Gastrocnemius medialis (tissue), 4 donors: ENCODE measurements at regions not wholly inside any gene's neighbourhood (a gene's known extent, or its start where the extent isn't known, plus 50 kb on each side); places are given as distances from the start of the nearest gene placed in this dataset.

ENCODE experiments used
- ATAC-seq, 2 donors: fragments of 150-250 bp; one replicate each; pipeline ENCODE4 v1.9.1; 2016
- DNase-seq, 2 donors: peaks; one replicate each; pipeline ENCODE4 v3.0.0-alpha.2; 2019
- H3K27ac ChIP-seq, 4 donors: fragments of 200-600 bp; sonication (generic); 1 replicate in 1 of 4; 2 replicates in 3 of 4; pipeline ENCODE4 v1.5.1; 2016 to 2018; ENCODE audit warnings: mild to moderate bottlenecking in 2 of 4, moderate library complexity in 1 of 4
- H3K27me3 ChIP-seq, 3 donors: fragments of 200-600 bp; sonication (generic) in 2 of 3; 1 replicate in 1 of 3; 2 replicates in 2 of 3; pipeline versions ENCODE4 v1.5.1 to v1.6.0; 2016 to 2019; ENCODE audit warnings: mild to moderate bottlenecking in 1 of 3, moderate library complexity in 1 of 3
- H3K36me3 ChIP-seq, 2 donors: fragments of 200-600 bp; sonication (generic) in 1 of 2; one replicate each; pipeline ENCODE4 v1.5.1; 2017 to 2018
- H3K4me1 ChIP-seq, 2 donors: fragments of 200-600 bp; sonication (generic) in 1 of 2; one replicate each; pipeline ENCODE4 v1.5.1; 2016 to 2017; ENCODE audit warnings: mild to moderate bottlenecking in 2 of 2
- H3K4me3 ChIP-seq, 4 donors: fragments of 200-600 bp; sonication (generic) in 3 of 4; 1 replicate in 1 of 4; 2 replicates in 3 of 4; pipeline ENCODE4 v1.5.1; 2016 to 2019; ENCODE audit warnings: mild to moderate bottlenecking in 2 of 4
- H3K9me3 ChIP-seq, 3 donors: fragments of 200-600 bp; sonication (generic) in 2 of 3; 1 replicate in 1 of 3; 2 replicates in 2 of 3; pipeline ENCODE4 v1.5.1; 2016 to 2019
- CTCF ChIP-seq, 5 experiments: fragments of 450-650 bp in 3 of 5; fragments of 200-600 bp in 2 of 5; sonication (generic) in 2 of 5; IDR thresholded peaks in 4 of 5; conservative IDR thresholded peaks in 1 of 5; 1 replicate in 4 of 5; 2 replicates in 1 of 5; pipeline ENCODE4 v1.5.1; 2016 to 2019; ENCODE audit warnings: antibody characterized with exemption in 5 of 5, mild to moderate bottlenecking in 3 of 5, moderate library complexity in 3 of 5
- POLR2A ChIP-seq, 2 donors: fragments of 450-650 bp; IDR thresholded peaks; one replicate each; pipeline ENCODE4 v1.6.1; 2017; ENCODE audit warnings: antibody characterized with exemption in 2 of 2, mild to moderate bottlenecking in 2 of 2, moderate library complexity in 2 of 2
- in situ Hi-C, 4 donors: fragments of 200-750 bp; cut with MboI; loops; one replicate each; pipeline versions ENCODE4 v1.15.0 to v1.8.0; 2017; ENCODE audit warnings: low sequenced_read_pairs in 4 of 4
- intact Hi-C: fragments of 100-400 bp; cut with DNase I; formaldehyde crosslinking; loops from one replicate; pipeline ENCODE4 v1.15.1; 2023; ENCODE audit warnings: low total_unique reads

GRCh38 chr4:23388255-23388654 lies 501.6 kb downstream of the PPARGC1A start:
- peak overlapping the region; percentile 1 to 48 (median 16) for H3K4me3 ChIP-seq
- peak; percentile 67 to 75 for ATAC-seq
- peak overlapping the region; percentile 76 to 89 (median 88) for H3K27ac ChIP-seq
- H3K27me3 ChIP-seq: no peaks in the 10 kb centered on the region
- in situ Hi-C loops (loop anchor here in 1 of 4 donors (25.0 kb wide), 1 partner anchor 549 kb away; no protein-coding TSS in a partner anchor), intact Hi-C loops (loop anchor here (2.0 kb wide), 1 partner anchor 15 kb away; no protein-coding TSS in a partner anchor)
- peaks cover 58 to 79% of the 10 kb centered on the region in 2 donors for H3K4me1 ChIP-seq
- H3K36me3 ChIP-seq: no peaks in the 10 kb centered on the region
- H3K9me3 ChIP-seq: no peaks in the 10 kb centered on the region
- DNase-seq: peak in 1 of 2 donors; percentile 62
- TF ChIP-seq CTCF (IDR thresholded peaks at IDR 0.05 in 4 of 5, conservative IDR thresholded peaks at IDR 0.05 in 1 of 5) (no peak), POLR2A (IDR thresholded peaks at IDR 0.05) (no peak)

DNA sequence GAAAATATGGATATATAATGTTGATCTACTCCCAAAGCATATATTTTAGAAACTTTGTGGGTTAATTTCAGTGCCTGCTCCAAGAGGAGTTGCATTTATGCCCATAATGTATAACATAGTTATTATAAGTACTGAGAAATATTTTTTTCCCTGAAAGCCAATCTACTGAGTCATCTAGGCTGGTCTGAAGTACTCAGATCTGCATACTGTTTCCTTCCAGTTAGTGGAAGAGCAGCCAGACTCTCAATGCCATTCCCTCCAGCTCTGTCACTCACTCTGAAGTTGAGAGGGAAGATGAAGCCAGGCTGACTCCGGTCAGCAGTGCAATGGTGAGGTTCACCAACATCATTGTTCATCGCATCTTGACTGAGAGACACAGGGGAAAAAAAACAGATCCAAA lies 505.1 kb downstream of the PPARGC1A start:
- ATAC-seq: no peak
- H3K4me1 ChIP-seq: peaks cover 38 to 50% of the 10 kb centered on the region in 2 donors
- intact Hi-C loops (no loop called here), in situ Hi-C loops (loop anchor here in 1 of 4 donors (25.0 kb wide), 1 partner anchor 553 kb away; no protein-coding TSS in a partner anchor)
- no peak for DNase-seq
- no peaks in the 10 kb centered on the region for H3K27me3 ChIP-seq
- no peaks in the 10 kb centered on the region for H3K36me3 ChIP-seq
- H3K27ac ChIP-seq: peak overlapping the region; percentile 6 to 89 (median 88)
- no peaks in the 10 kb centered on the region for H3K9me3 ChIP-seq
- TF ChIP-seq CTCF (IDR thresholded peaks at IDR 0.05 in 4 of 5, conservative IDR thresholded peaks at IDR 0.05 in 1 of 5) (no peak), POLR2A (IDR thresholded peaks at IDR 0.05) (no peak)
- no peak overlapping the region for H3K4me3 ChIP-seq

- ATAC-seq: peak; percentile 78 to 90
- intact Hi-C loops (no loop called here), in situ Hi-C loops (loop anchor here in 1 of 4 donors (25.0 kb wide), 1 partner anchor 554 kb away; no protein-coding TSS in a partner anchor)
- H3K27me3 ChIP-seq: no peaks in the 10 kb centered on the region
- TF ChIP-seq POLR2A (IDR thresholded peaks at IDR 0.05) (no peak), CTCF (IDR thresholded peaks at IDR 0.05 in 4 of 5, conservative IDR thresholded peaks at IDR 0.05 in 1 of 5) (no peak)
- no peak for DNase-seq
- H3K36me3 ChIP-seq: no peaks in the 10 kb centered on the region
- H3K4me1 ChIP-seq: peaks cover 20 to 35% of the 10 kb centered on the region in 2 donors
- H3K9me3 ChIP-seq: peaks cover 0 to 3% (median 0%) of the 10 kb centered on the region in 3 donors
- H3K27ac ChIP-seq: peak overlapping the region; percentile 16 to 89 (median 88)
- H3K4me3 ChIP-seq: no peak overlapping the region
Measured at GRCh38 chr4:23382879-23383278, 507.0 kb downstream of the PPARGC1A start.

DNA sequence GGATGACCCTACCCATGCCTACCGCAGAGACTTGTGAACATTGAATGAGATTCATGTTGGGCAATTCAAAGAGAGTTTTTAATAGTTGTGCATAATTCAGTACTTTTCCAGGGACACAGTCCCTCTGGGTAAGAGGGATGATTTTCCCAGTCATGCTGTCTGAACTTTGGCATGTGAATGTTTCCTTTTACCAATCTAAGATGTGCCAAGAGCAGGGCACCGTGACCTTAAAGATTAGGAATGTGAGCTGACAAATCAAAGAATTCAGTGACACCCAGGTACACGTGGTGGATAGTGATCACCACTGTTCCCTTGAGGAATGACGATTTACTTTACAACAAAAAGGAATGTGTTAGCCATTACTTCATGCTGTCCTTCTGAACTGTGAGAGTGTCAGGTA lies 515.6 kb downstream of the PPARGC1A start:
- Histone ChIP-seq H3K9me3 (peaks cover 0 to 3% (median 0%) of the 10 kb centered on the region in 3 donors), H3K4me3 (no peak overlapping the region), H3K27me3 (no peaks in the 10 kb centered on the region), H3K4me1 (peaks cover 25 to 26% of the 10 kb centered on the region in 2 donors), H3K36me3 (no peaks in the 10 kb centered on the region), H3K27ac (peak overlapping the region; percentile 75 to 82 (median 80))
- intact Hi-C loops: loop anchor here (5.0 to 10.0 kb wide), 5 partner anchors 511 to 1098 kb away; no protein-coding TSS in a partner anchor
- in situ Hi-C loops: loop anchor here (25.0 kb wide), 3 partner anchors 313 to 1038 kb away; no protein-coding TSS in a partner anchor
- DNase-seq (peak; percentile 19 to 30), ATAC-seq (peak; percentile 64 to 84)
- TF ChIP-seq CTCF (IDR thresholded peaks at IDR 0.05 in 4 of 5, conservative IDR thresholded peaks at IDR 0.05 in 1 of 5) (no peak), POLR2A (IDR thresholded peaks at IDR 0.05) (no peak)
